ENCODE measurements at regions not wholly inside any gene's neighbourhood (a gene's known extent, or its start where the extent isn't known, plus 50 kb on each side); places are given as distances from the start of the nearest gene placed in this dataset.

GRCh38 chr2:207304761-207305160, 139.0 kb upstream of the KLF7 start:
- TF ChIP-seq SP1 (IDR thresholded peaks at IDR 0.05; ENCODE audit: low read depth, low read length) = no peak
- no peak for TF ChIP-seq CBX3 (IDR thresholded peaks at IDR 0.05; ENCODE audit: borderline replicate concordance, low read depth)
- TF ChIP-seq MXI1 (IDR thresholded peaks at IDR 0.05; ENCODE audit: low read depth, low read length) = no peak

Data from GM12878 (cell line).